Fibroblast of gingiva (primary cell): ENCODE measurements at regions not wholly inside any gene's neighbourhood (a gene's known extent, or its start where the extent isn't known, plus 50 kb on each side); places are given as distances from the start of the nearest gene placed in this dataset.

Experiments
- DNase-seq: peaks from one replicate; pipeline ENCODE4 v3.0.0-alpha.2; 2011; ENCODE audit warnings: low read depth

- DNase-seq, result no peak
Measured at GRCh38 chr18:27695052-27695451, 481.9 kb downstream of the CDH2 start.

GRCh38 chr18:27688581-27688980, 488.3 kb downstream of the CDH2 start:
- DNase-seq, result no peak

- DNase-seq, result no peak
Measured at GRCh38 chr18:27687351-27687979, 489.5 kb downstream of the CDH2 start.

GRCh38 chr18:27685807-27686412, 491.0 kb downstream of the CDH2 start:
- peak; percentile 34 for DNase-seq

GRCh38 chr18:27685091-27685490, 491.8 kb downstream of the CDH2 start:
- DNase-seq, result no peak

GRCh38 chr18:27674411-27674810, 489.3 kb upstream of the CHST9 start:
- DNase-seq, result no peak

GRCh38 chr18:27673861-27674260, 488.8 kb upstream of the CHST9 start:
- DNase-seq, result no peak

- no peak for DNase-seq
Measured at GRCh38 chr18:27668158-27668557, 483.1 kb upstream of the CHST9 start.

- DNase-seq, result no peak
Measured at GRCh38 chr18:27667064-27667463, 482.0 kb upstream of the CHST9 start.

GRCh38 chr18:27666016-27666415, 480.9 kb upstream of the CHST9 start:
- no peak for DNase-seq

- DNase-seq, result no peak
Measured at GRCh38 chr18:27665264-27665799, 480.2 kb upstream of the CHST9 start.

GRCh38 chr18:27662949-27663348, 477.8 kb upstream of the CHST9 start:
- DNase-seq, result no peak

GRCh38 chr18:27662537-27662936, 477.4 kb upstream of the CHST9 start:
- no peak for DNase-seq

- no peak for DNase-seq
Measured at GRCh38 chr18:27661320-27662018, 476.4 kb upstream of the CHST9 start.

- DNase-seq, result no peak
Measured at GRCh38 chr18:27656905-27657304, 471.8 kb upstream of the CHST9 start.

GRCh38 chr18:27656167-27656778, 471.2 kb upstream of the CHST9 start:
- DNase-seq, result no peak

GRCh38 chr18:27653247-27653646, 468.1 kb upstream of the CHST9 start:
- DNase-seq, result no peak

- no peak for DNase-seq
Measured at GRCh38 chr18:27652480-27653121, 467.5 kb upstream of the CHST9 start.

GRCh38 chr18:27649621-27650020, 464.5 kb upstream of the CHST9 start:
- DNase-seq, result no peak

GRCh38 chr18:27645929-27646328, 460.8 kb upstream of the CHST9 start:
- no peak for DNase-seq

- no peak for DNase-seq
Measured at GRCh38 chr18:27636576-27637085, 451.5 kb upstream of the CHST9 start.

- no peak for DNase-seq
Measured at GRCh38 chr18:27632706-27633105, 447.6 kb upstream of the CHST9 start.
